Uterus (tissue), 3 donors: ENCODE measurements at regions not wholly inside any gene's neighbourhood (a gene's known extent, or its start where the extent isn't known, plus 50 kb on each side); places are given as distances from the start of the nearest gene placed in this dataset.

Experiments
- DNase-seq, 2 donors: peaks; one replicate each; pipeline ENCODE4 v3.0.0-alpha.2; 2019 to 2020
- H3K27ac ChIP-seq, 2 donors: fragments of 200-600 bp; sonication (generic); 1 replicate in 1 of 2; 2 replicates in 1 of 2; pipeline ENCODE4 v1.5.1; 2016 to 2018
- H3K27me3 ChIP-seq, 2 donors: fragments of 200-600 bp; sonication (generic); one replicate each; pipeline ENCODE4 v1.5.1; 2018 to 2019; ENCODE audit warnings: control low read depth in 1 of 2
- H3K36me3 ChIP-seq, 2 donors: fragments of 200-600 bp; sonication (generic); one replicate each; pipeline ENCODE4 v1.5.1; 2019; ENCODE audit warnings: control low read depth in 1 of 2
- H3K4me1 ChIP-seq, 2 donors: fragments of 200-600 bp; sonication (generic); one replicate each; pipeline ENCODE4 v1.5.1; 2018 to 2019; ENCODE audit warnings: control low read depth in 1 of 2
- H3K4me3 ChIP-seq, 2 donors: fragments of 200-600 bp; sonication (generic); 1 replicate in 1 of 2; 2 replicates in 1 of 2; pipeline ENCODE4 v1.5.1; 2018 to 2019; ENCODE audit warnings: mild to moderate bottlenecking in 1 of 2
- H3K9me3 ChIP-seq, 2 donors: fragments of 200-600 bp; sonication (generic); one replicate each; pipeline ENCODE4 v1.5.1; 2019; ENCODE audit warnings: control low read depth in 1 of 2
- CTCF ChIP-seq, 4 experiments: fragments of 200-600 bp in 2 of 4; fragments of 450-650 bp in 2 of 4; sonication (generic) in 2 of 4; IDR thresholded peaks; one replicate each; pipeline ENCODE4 v1.5.1; 2016 to 2019; ENCODE audit warnings: antibody characterized with exemption in 4 of 4, mild to moderate bottlenecking in 2 of 4, moderate library complexity in 1 of 4
- POLR2A ChIP-seq, 2 donors: fragments of 450-650 bp; IDR thresholded peaks; one replicate each; pipeline ENCODE4 v1.6.1; 2016; ENCODE audit warnings: antibody characterized with exemption in 2 of 2, mild to moderate bottlenecking in 1 of 2, moderate library complexity in 1 of 2
- intact Hi-C: fragments of 100-400 bp; cut with DNase I; formaldehyde crosslinking; loops from one replicate; pipeline ENCODE4 v1.15.1; 2023; ENCODE audit warnings: low total_unique reads
- donor health status: DM: yes; HTN: yes; CAD: no.

- H3K4me3 ChIP-seq, result no peak overlapping the region
- intact Hi-C loops, result no loop called here
- DNase-seq, result no peak
- H3K27me3 ChIP-seq, result no peaks in the 10 kb centered on the region
- no peaks in the 10 kb centered on the region for H3K9me3 ChIP-seq
- TF ChIP-seq POLR2A (IDR thresholded peaks at IDR 0.05) (no peak), CTCF (IDR thresholded peaks at IDR 0.05) (no peak)
- H3K4me1 ChIP-seq, result no peaks in the 10 kb centered on the region
- H3K27ac ChIP-seq, result no peak overlapping the region
- H3K36me3 ChIP-seq, result no peaks in the 10 kb centered on the region
These were observed 199.3 kb downstream of the OTOR start for GRCh38 chr20:16947479-16947878.

- TF ChIP-seq CTCF (IDR thresholded peaks at IDR 0.05) (no peak), POLR2A (IDR thresholded peaks at IDR 0.05) (no peak)
- Histone ChIP-seq H3K4me3 (no peak overlapping the region), H3K27ac (no peak overlapping the region), H3K4me1 (no peaks in the 10 kb centered on the region), H3K27me3 (no peaks in the 10 kb centered on the region), H3K9me3 (no peaks in the 10 kb centered on the region), H3K36me3 (no peaks in the 10 kb centered on the region)
- intact Hi-C loops, result no loop called here
- DNase-seq, result no peak
These were observed 203.7 kb downstream of the OTOR start for GRCh38 chr20:16951876-16952275.

- Histone ChIP-seq H3K27ac (no peak overlapping the region), H3K36me3 (no peaks in the 10 kb centered on the region), H3K4me3 (no peak overlapping the region), H3K4me1 (no peaks in the 10 kb centered on the region), H3K9me3 (no peaks in the 10 kb centered on the region), H3K27me3 (no peaks in the 10 kb centered on the region)
- DNase-seq, result no peak
- TF ChIP-seq POLR2A (IDR thresholded peaks at IDR 0.05), result no peak
- no peak for TF ChIP-seq CTCF (IDR thresholded peaks at IDR 0.05)
- intact Hi-C loops, result no loop called here
These were observed 204.8 kb downstream of the OTOR start for GRCh38 chr20:16952965-16953364.

GRCh38 chr20:16953858-16954257 is 205.7 kb downstream of the OTOR start:
- no peaks in the 10 kb centered on the region for H3K36me3 ChIP-seq
- H3K27ac ChIP-seq, result no peak overlapping the region
- no peak overlapping the region for H3K4me3 ChIP-seq
- H3K9me3 ChIP-seq, result no peaks in the 10 kb centered on the region
- no peak for DNase-seq
- TF ChIP-seq POLR2A (IDR thresholded peaks at IDR 0.05) (no peak), CTCF (IDR thresholded peaks at IDR 0.05) (no peak)
- H3K4me1 ChIP-seq, result no peaks in the 10 kb centered on the region
- no peaks in the 10 kb centered on the region for H3K27me3 ChIP-seq
- intact Hi-C loops, result no loop called here

- TF ChIP-seq POLR2A (IDR thresholded peaks at IDR 0.05), result no peak
- no peak for TF ChIP-seq CTCF (IDR thresholded peaks at IDR 0.05)
- intact Hi-C loops, result no loop called here
- no peak for DNase-seq
- Histone ChIP-seq H3K27ac (no peak overlapping the region), H3K4me1 (no peaks in the 10 kb centered on the region), H3K9me3 (no peaks in the 10 kb centered on the region), H3K4me3 (no peak overlapping the region), H3K27me3 (no peaks in the 10 kb centered on the region), H3K36me3 (no peaks in the 10 kb centered on the region)
These were observed 207.3 kb downstream of the OTOR start for GRCh38 chr20:16955462-16955861.
